NCI-H2171 (cell line): ENCODE measurements at regions not wholly inside any gene's neighbourhood (a gene's known extent, or its start where the extent isn't known, plus 50 kb on each side); places are given as distances from the start of the nearest gene placed in this dataset.

Experiments used
- DNase-seq: peaks from one replicate; lab custom pipeline; 2025; lab: John Stamatoyannopoulos, UW

DNA sequence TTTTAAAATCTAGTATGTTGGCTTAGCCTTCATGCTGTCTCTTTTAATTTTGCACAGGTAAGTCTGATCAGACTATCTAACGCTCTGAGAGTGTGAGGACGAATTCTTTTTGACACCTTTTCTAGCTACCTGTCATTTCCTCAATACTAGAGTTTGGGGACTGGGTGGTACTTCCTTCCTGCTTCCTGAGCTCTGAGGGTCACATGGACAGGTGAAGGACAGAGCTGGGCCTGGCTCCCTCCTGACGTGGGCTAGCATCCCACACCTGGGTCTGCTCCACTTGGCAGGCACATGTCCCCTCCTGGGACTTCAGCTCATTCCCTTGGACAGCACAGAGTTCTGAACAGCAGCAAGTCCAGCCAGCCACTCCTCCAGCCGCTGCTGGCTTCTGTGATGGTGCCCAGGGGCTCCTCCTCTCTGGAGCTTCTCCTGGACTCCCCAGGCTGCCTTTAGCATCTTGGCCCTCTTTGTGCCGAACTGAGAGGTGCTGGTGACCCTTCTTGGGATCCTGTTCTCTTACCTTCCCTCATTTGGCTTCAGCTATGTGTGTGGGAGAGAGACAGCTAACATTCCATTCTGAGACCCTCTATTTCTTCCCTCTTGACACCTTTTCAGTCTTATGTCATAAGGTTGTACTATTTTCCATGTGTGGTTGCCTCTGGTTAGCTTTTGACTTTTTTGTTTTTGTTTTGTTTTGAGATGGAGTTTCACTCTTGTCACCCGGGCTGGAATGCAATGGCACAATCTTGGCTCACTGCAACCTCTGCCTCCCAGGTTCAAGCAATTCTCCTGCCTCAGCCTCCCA lies 106.9 kb downstream of the B3GNT2 start:
- no peak for DNase-seq

- DNase-seq = no peak
These were observed 105.0 kb downstream of the B3GNT2 start for GRCh38 chr2:62300925-62301324.

DNA sequence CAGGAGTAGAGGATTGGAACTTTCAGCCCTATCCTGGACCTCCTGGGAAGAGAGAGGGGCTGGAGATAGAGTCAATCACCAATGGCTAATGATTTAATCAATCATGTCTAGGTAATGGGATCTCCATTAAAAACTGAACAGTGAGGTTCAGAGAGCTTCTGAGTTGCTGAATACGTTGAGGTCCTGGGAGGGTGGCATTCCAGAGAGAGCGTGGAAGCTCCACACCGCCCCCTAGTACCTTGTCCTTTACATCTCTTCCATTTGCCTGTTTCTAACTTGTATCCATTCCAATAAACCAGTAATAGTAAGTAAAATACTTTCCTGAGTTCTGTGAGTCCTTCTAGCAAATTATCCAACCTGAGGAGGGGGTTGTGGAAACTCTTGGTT lies 101.7 kb downstream of the B3GNT2 start:
- DNase-seq = no peak

- no peak for DNase-seq
These were observed 101.1 kb downstream of the B3GNT2 start for GRCh38 chr2:62296832-62297623.

GRCh38 chr2:62296034-62296831 lies 100.3 kb downstream of the B3GNT2 start:
- no peak for DNase-seq

GRCh38 chr2:62293490-62294271 lies 97.8 kb downstream of the B3GNT2 start:
- DNase-seq = peak; percentile 57

- DNase-seq = no peak
These were observed 97.2 kb downstream of the B3GNT2 start for GRCh38 chr2:62293151-62293489.

GRCh38 chr2:62292190-62292589 lies 96.3 kb downstream of the B3GNT2 start:
- peak; percentile 42 for DNase-seq

GRCh38 chr2:62291517-62292137 lies 95.7 kb downstream of the B3GNT2 start:
- DNase-seq = no peak

DNA sequence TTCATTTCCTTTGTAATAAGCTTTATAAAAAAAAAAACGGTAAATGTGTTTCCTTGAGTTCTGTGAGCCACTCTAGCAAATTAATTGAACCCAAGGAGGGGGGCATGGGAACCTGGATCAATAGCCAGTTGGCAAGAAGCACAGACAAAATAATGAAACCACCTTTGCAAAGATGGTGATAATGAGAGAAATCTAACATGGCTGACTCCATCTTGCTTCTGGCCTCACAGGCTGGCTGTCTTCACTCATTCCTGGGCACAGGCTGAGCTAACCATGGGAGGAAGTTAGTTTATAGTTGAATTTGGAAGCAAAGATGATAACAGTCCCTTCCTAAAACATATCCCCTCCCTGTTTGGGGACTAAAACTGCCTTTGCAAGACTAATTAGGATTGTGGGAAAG lies 95.1 kb downstream of the B3GNT2 start:
- no peak for DNase-seq

GRCh38 chr2:62287899-62288880 lies 92.3 kb downstream of the B3GNT2 start:
- DNase-seq = peak; percentile 85

DNA sequence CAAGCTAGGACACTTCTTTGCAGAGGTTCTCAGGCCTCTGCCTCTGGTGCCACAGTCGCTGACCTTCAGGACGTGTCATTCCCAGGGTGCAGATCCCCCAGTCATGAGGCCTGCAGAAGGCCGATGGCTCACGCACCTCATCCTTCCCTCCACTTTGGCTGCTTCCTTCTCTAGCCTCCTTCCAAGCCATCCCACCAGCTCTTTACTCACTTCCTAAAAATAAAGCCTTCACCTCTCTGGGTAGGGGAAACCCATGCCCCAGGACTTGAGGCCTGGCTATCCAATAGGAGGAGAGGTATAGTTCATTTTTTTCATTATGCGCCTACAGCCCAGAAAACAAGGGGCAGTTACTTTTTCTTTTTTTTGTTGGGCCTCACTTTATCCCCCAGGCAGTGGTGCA lies 91.4 kb downstream of the B3GNT2 start:
- DNase-seq = no peak

DNA sequence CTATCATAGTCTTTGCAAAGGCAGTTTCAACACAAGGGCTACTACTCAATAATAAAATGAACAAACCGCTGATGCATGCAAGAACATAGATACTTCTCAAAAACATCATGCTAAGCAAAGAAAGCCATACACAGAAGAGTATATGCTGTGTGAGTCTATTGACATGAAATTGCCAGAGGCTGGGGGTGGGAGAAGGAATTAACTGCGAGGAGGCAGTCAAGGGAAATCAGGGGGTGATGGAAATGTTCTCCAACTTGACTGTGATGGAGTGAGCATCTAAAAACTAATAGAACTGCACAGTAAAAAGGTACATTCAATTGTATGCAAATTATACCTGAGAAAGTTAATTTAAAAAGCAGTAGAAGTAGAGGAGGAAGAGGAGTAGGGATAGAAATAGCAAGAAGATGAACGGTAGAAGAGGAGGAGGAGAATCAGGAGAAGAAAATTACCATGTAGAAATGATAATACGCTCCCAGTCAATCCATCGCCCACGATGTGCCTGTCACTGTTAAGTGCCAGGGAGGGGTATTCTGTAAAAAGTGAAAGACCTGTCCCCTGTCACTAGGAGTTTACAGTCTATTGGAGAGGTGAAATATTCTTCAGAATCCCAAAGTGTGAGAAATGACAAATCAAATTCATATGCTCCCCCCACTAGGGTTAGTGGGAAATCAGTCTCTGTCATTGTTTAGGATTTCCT lies 90.3 kb downstream of the B3GNT2 start:
- no peak for DNase-seq

DNA sequence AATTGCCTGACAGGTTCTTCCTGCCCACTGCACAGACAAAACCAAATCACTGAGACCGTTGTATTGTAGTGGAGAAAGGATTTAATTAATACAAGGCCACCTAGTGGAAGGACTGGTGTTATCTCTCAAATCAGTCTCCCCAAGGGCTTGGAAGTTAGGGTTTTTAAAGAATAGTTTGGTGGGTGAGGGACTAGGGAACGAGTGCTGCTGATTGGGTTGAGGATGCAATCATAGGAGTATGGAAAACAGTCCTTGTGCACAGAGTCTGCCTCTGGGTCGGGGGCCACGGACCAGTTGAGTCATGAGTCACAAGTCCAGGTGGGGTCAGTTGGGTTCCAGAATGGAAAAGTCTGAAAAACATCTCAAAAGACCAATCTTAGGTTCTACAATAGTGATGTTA lies 89.1 kb downstream of the B3GNT2 start:
- no peak for DNase-seq

- DNase-seq = no peak
These were observed 88.6 kb downstream of the B3GNT2 start for GRCh38 chr2:62284471-62284870.

DNA sequence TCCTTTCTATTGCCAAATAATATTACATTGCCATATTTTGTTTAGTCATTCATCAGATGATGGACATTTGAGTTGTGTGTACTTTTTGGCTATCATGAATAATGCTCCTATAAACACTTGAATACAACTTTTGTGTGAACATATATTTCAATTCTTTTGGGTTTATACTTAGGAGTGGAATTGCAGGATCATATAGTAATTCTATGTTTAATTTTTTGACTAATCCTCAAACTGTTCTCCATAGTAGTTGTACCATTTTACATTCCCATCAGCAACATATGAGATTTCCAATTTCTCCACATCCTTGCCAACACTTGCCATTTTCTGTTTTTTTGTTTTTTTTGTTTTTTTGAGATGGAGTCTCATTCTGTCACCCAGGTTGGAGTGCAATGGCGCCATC lies 87.2 kb downstream of the B3GNT2 start:
- no peak for DNase-seq

- no peak for DNase-seq
These were observed 85.7 kb downstream of the B3GNT2 start for GRCh38 chr2:62281663-62282062.

GRCh38 chr2:62277688-62278087 lies 81.8 kb downstream of the B3GNT2 start:
- no peak for DNase-seq
